ENCODE measurements at regions not wholly inside any gene's neighbourhood (a gene's known extent, or its start where the extent isn't known, plus 50 kb on each side); places are given as distances from the start of the nearest gene placed in this dataset.

DNA sequence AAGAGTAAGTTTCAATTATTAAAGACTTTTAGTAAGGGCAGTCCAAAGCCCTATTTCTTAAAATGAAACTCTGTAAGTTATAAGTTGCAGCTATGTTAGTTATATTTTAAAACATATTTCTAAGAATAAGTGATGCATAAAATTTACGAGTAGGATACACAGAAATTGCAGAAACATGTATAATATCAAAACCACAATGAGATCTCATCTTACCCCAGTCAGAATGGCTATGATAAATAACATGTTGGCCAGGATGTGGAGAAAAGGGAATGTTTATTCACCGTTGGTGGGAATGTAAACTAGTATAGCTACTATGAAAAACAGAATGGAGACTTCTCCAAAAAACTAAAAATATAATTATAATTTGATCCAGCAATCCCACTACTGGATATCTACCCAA lies 201.2 kb downstream of the CBLN2 start:
- DNase-seq = no peak

DNA sequence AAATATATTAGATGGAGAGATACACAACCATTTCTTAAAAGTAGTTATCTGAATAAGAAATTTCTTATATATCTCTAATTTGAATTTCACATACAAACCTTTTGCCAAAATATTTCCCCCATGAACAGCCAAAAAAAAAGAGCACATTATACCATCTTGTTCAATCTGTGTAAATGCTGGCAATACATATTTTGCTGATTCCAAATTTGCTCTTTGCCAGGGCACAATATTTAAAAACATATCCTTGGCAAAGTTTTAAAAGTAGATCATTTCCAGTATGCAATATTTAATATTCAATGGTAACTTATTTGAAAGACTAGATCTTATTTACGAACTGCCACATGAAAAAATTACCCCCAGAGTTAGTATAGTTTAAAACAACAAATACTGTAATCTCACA lies 204.2 kb downstream of the CBLN2 start:
- no peak for DNase-seq

DNA sequence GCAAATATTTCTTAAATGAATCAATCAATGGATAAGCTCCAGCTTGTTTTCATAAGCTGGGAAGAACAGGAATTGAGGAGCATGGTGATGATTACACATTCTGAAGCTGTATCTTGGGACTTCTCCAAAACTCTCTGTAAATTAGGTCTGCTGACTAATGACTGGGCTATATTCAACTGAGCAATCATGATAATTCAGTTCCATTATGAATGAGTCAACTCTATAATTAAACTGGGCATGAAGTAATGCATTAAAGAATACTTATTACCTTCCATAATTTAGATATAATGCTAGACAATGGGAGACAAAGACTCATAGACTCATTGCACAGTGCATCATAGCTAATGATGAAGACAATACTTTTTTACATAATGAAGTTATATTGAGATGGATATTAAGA lies 207.4 kb downstream of the CBLN2 start:
- DNase-seq = no peak

DNA sequence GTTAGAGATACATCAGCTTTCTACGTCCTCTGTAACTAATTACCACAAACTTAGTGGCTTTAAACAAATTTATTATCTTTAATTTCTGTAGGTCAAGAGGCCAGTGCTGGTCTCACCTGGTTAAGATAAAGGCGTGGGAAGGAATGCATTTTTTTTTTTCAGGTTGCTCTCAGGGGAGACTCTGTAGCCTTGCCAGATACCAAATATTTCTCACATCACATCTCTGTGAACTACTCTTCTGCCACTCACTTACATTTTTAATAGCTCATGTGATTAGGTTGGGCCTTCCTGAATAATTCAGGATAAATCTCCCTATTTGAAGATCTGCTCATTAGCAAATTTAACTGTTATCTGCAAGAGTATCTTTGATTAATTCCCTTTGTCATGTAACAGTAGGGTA lies 214.6 kb downstream of the CBLN2 start:
- no peak for DNase-seq

DNA sequence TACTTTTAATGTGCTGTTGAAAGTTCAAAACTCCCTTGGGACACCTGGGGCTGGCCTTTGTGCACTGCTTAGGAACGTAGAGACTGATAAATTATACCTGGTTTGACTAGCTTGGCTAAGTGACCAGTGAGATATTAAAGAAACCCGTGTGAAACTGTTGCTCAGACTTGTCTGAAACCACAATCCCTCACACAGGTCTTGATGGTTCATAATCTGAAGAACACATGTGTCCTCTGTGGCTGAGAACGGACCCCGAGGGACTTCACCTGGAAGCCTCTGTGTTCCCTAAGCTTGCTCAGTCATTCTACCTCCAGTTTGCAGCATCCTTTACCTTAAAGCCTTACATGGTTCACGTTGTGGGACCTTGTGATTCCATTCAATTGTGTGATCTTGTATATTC lies 218.8 kb downstream of the CBLN2 start:
- DNase-seq = no peak

DNA sequence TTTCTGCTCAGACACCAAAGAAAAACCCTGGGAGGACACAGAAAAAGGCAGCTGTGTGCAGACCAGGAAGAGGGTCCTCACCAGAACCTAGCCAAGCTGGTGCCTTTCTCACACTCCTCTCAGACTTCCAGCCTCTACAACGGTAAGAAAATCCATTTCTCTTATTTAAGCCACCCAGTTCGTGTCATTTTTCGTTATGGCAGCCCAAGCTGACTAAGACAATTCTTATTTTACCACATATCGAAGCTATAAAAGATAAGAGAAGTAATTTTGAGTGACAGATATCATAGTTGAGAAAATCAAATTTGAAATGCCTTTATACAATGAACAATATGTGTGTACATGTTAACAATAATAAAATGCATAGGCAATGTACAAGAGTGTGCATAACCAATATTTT lies 219.5 kb downstream of the CBLN2 start:
- no peak for DNase-seq

- DNase-seq = no peak
Measured at GRCh38 chr18:72316497-72316896, 227.6 kb downstream of the CBLN2 start.

DNA sequence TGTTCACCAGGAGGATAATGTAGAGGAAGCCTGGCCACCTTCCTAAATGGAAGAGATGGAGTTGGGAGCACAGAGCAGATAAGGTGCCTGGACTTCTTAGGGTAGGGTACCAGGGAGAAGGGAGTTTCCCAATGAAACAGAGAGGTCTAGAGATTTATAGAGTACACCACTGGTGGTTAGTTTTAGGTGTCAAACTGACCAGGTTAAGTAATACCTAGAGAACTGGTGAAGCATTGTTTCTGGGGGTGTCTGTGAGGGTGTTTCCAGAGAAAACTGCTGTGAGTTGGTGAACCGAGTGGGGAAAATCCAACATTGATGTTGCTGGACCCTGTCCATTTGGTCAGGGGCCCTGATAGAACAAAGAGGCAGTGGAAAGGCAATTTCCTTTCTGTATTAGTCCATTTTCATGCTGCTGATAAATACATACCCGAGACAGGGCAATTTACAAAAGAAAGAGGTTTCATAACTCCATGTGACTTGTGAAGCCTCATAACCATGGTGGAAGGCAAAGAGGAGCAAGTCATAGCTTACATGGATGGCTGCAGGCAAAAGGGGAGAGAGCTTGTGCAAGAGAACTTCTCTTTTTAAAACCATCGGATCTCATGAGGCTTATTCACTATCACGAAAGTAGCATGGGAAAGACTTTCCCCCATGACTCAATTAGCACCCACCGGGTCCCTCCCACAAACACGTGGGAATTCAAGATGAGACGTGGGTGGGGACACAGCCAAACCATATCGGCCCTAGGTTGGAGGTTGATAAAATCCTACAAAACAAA lies 260.8 kb downstream of the CBLN2 start:
- DNase-seq = no peak

GRCh38 chr18:72273025-72273424 lies 271.1 kb downstream of the CBLN2 start:
- no peak for DNase-seq

GRCh38 chr18:72261590-72261989 lies 282.6 kb downstream of the CBLN2 start:
- no peak for DNase-seq

GRCh38 chr18:72246076-72246475 lies 298.1 kb downstream of the CBLN2 start:
- no peak for DNase-seq

GRCh38 chr18:72235422-72235821 lies 308.7 kb downstream of the CBLN2 start:
- no peak for DNase-seq

DNA sequence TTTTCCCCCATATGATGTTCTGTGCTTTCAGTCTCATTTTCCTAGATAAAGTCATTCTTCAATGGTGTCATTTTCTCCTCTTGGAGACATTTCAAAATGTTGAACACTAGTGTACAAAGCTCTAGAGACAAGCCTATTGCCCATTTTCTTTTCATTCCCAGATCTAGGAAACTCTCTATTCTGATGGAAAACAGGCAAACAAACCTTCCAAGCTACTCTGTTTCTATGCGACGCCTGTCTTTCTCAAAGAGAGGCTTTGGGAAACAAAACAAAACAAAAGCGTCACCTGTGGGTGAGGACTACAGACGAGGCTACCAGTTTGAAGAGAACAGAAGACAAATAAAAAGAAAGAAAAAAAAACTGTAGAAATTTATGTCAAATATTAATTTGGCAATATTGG lies 311.0 kb downstream of the CBLN2 start:
- DNase-seq = no peak

DNA sequence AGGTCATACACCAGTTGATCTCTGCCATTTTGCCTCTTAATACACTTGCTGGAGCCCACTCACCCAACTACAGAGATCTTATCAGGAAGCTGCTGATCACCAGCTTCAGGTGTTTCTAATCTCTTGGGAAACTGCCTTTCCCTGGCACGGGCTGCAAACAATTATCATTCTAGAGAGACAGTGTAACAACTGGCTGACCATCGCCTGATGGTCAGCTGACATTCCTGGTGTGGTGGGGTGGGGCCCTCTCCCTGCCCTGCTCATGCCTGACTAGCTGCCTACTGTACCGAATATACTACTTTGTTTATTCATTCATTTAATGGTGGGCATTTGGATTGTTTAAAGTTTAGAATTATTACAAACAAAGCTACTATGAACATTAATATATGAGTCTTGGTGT lies 311.5 kb downstream of the CBLN2 start:
- DNase-seq = no peak

GRCh38 chr18:72225958-72226357 lies 318.2 kb downstream of the CBLN2 start:
- DNase-seq = no peak

DNA sequence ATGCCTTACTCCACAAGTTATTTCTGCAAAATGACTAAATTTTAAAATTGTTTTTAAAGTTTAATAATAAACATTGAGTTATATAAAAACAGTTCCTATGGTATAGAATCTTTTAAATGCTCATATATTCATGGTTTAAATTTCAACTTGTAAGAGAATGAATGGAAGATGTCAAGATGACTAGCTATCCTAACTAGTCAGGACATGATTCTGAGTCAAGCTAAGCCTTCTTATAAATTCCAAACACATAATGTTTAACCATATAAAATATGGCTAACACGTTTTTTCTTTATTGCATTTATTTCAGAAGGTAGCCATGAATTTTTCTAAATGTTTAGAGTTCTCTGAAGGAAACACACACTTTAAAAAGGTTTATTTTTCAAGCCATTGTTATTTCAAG lies 320.4 kb downstream of the CBLN2 start:
- DNase-seq = no peak

GRCh38 chr18:72208920-72209676 lies 335.0 kb downstream of the CBLN2 start:
- DNase-seq = no peak

DNA sequence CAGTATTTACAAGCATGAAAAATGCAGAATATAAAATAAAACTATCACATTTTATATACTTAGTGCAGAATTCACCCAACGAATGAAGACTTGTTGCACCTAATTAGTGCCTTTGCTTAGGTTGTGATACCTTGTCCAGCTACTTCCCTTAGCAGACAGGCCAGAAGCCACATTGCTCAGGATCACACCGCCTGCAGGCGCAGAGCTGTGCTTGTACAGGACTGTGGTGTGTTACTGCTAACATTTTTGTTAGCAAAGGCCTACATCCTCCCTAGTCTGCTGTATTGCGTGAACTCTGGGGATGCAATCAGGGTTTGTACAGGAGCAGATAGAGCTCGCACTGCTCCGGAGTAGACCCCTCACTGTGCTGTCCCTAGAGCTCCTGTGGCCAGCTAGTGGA lies 336.9 kb downstream of the CBLN2 start:
- DNase-seq = no peak

GRCh38 chr18:72206814-72207213 lies 337.3 kb downstream of the CBLN2 start:
- no peak for DNase-seq

GRCh38 chr18:72201032-72201431 lies 343.1 kb downstream of the CBLN2 start:
- no peak for DNase-seq

DNA sequence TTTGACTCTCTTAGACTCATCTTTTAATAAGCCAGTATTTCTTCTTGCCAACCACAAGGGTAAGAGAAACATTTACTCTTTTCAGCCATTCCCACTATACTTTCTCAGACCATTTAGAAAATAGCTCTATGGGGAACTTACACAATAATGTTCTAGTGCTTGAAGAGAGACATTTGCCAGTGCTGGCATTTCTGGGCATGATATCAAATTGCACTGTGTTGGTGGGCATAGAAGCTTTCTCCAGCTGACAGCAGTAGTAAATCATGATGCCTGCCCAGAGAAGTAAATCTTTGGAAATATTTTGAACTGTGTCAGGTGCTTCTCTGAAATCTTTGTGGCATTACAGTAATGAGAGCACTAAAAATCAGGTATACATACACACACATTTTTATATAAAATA lies 346.6 kb downstream of the CBLN2 start:
- no peak for DNase-seq

- DNase-seq = no peak
Measured at GRCh38 chr18:72194072-72194471, 350.1 kb downstream of the CBLN2 start.

GRCh38 chr18:72187956-72188355 lies 356.2 kb downstream of the CBLN2 start:
- DNase-seq = no peak

GRCh38 chr18:72181241-72181764 lies 362.8 kb downstream of the CBLN2 start:
- peak; percentile 2 for DNase-seq
